Small intestine (tissue), 7 donors: ENCODE measurements at regions not wholly inside any gene's neighbourhood (a gene's known extent, or its start where the extent isn't known, plus 50 kb on each side); places are given as distances from the start of the nearest gene placed in this dataset.
"Not testable (repeated sequence)": the region's sequence is repeated elsewhere in the genome, so short reads cannot be mapped to it uniquely, and the experiment has no call there.

Experiments used
- DNase-seq, 2 donors: peaks; one replicate each; pipeline versions ENCODE4 v3.0.0 to v3.0.0-alpha.2; 2013
- FAIRE-seq: peaks from 2 replicates; lab custom pipeline; 2012; peaks lifted over from hg19 to GRCh38; lab: Jason Lieb, UNC
- H3K27ac ChIP-seq, 3 donors: one replicate each; pipeline ENCODE4 v1.5.1; 2013; ENCODE audit warnings: low read length in 2 of 3, mild to moderate bottlenecking in 2 of 3, control low read depth in 1 of 3, inconsistent platforms in 1 of 3, low read depth in 1 of 3, moderate library complexity in 1 of 3
- H3K27me3 ChIP-seq, 3 donors: one replicate each; pipeline ENCODE4 v1.6.1; 2013; ENCODE audit warnings: low read length in 3 of 3, inconsistent platforms in 1 of 3; ENCODE audit not compliant: control insufficient read depth in 3 of 3, insufficient read depth in 3 of 3
- H3K36me3 ChIP-seq, 3 donors: one replicate each; pipeline ENCODE4 v1.6.1; 2013; ENCODE audit warnings: low read length in 3 of 3, inconsistent platforms in 1 of 3, low read depth in 1 of 3, mild to moderate bottlenecking in 1 of 3, moderate library complexity in 1 of 3; ENCODE audit not compliant: control insufficient read depth in 3 of 3, insufficient read depth in 2 of 3
- H3K4me1 ChIP-seq, 3 donors: one replicate each; pipeline ENCODE4 v1.6.1; 2013; ENCODE audit warnings: low read length in 2 of 3, inconsistent platforms in 1 of 3, low read depth in 1 of 3, mild to moderate bottlenecking in 1 of 3, moderate library complexity in 1 of 3; ENCODE audit not compliant: control insufficient read depth in 3 of 3, insufficient read depth in 2 of 3
- H3K4me3 ChIP-seq, 3 donors: one replicate each; pipeline ENCODE4 v1.5.1; 2013; ENCODE audit warnings: low read length in 3 of 3, control low read depth in 1 of 3, inconsistent platforms in 1 of 3, low read depth in 1 of 3, mild to moderate bottlenecking in 1 of 3, moderate library complexity in 1 of 3
- H3K9me3 ChIP-seq, 2 donors: one replicate each; pipeline ENCODE4 v1.6.1; 2013; ENCODE audit warnings: low read depth in 1 of 2, low read length in 1 of 2; ENCODE audit not compliant: control insufficient read depth in 2 of 2, insufficient read depth in 1 of 2
- WGBS, 3 donors: extraction: QIAGEN DNeasy Blood & Tissue Kit; methylation state at CpG; one replicate each; pipeline ENCODE4 v1.1.7; 2013; 5-methylcytosine and 5-hydroxymethylcytosine counted together
- donor health status: healthy with polysubstance abuse.
- donor health status: control.
- donor health status: control.
- donor health status: Bipolar disorder and iron deficiency.
- donor health status: healthy.

- FAIRE-seq = no peak
- Histone ChIP-seq H3K9me3 (no peaks in the 10 kb centered on the region), H3K4me3 (no peak overlapping the region), H3K27me3 (no peaks in the 10 kb centered on the region), H3K4me1 (peaks cover 0 to 5% (median 0%) of the 10 kb centered on the region in 3 donors), H3K27ac (no peak overlapping the region), H3K36me3 (no peaks in the 10 kb centered on the region)
- 92 to 95% (median 94%) methylated on average over 9 of the region's 9 CpGs for WGBS, 3 donors
- no peak for DNase-seq
These were observed 97.2 kb downstream of the KDR start for GRCh38 chr4:55028196-55028595.

GRCh38 chr4:55027596-55027995 is 97.8 kb downstream of the KDR start:
- Histone ChIP-seq H3K4me3 (no peak overlapping the region), H3K36me3 (no peaks in the 10 kb centered on the region), H3K27ac (no peak overlapping the region), H3K4me1 (peaks cover 0 to 5% (median 0%) of the 10 kb centered on the region in 3 donors), H3K27me3 (no peaks in the 10 kb centered on the region), H3K9me3 (no peaks in the 10 kb centered on the region)
- DNase-seq = no peak
- no peak for FAIRE-seq
- 84 to 93% (median 89%) methylated on average over 2 of the region's 2 CpGs for WGBS, 3 donors

- not testable (repeated sequence) for H3K27ac ChIP-seq, DNase-seq, H3K36me3 ChIP-seq, H3K27me3 ChIP-seq, H3K4me1 ChIP-seq, FAIRE-seq, H3K9me3 ChIP-seq, H3K4me3 ChIP-seq
- whole genome bisulfite sequencing, 3 donors = 67 to 76% (median 72%) methylated on average over 6 of the region's 6 CpGs
These were observed 99.9 kb downstream of the KDR start for GRCh38 chr4:55025456-55025855.

GRCh38 chr4:55023030-55023429 is 102.4 kb downstream of the KDR start:
- no peak for DNase-seq
- no peaks in the 10 kb centered on the region for H3K9me3 ChIP-seq
- FAIRE-seq = no peak
- 94 to 97% (median 94%) methylated on average over 2 of the region's 2 CpGs for WGBS, 3 donors
- no peaks in the 10 kb centered on the region for H3K36me3 ChIP-seq
- H3K4me1 ChIP-seq = no peaks in the 10 kb centered on the region
- no peaks in the 10 kb centered on the region for H3K27me3 ChIP-seq
- no peak overlapping the region for H3K4me3 ChIP-seq
- no peak overlapping the region for H3K27ac ChIP-seq

GRCh38 chr4:55021214-55021613 is 104.2 kb downstream of the KDR start:
- H3K36me3 ChIP-seq = no peaks in the 10 kb centered on the region
- FAIRE-seq (no peak), DNase-seq (no peak)
- WGBS, 3 donors = 63 to 90% (median 86%) methylated on average over 1 of the region's 1 CpG
- no peaks in the 10 kb centered on the region for H3K27me3 ChIP-seq
- no peak overlapping the region for H3K27ac ChIP-seq
- H3K9me3 ChIP-seq = no peaks in the 10 kb centered on the region
- H3K4me3 ChIP-seq = no peak overlapping the region
- no peaks in the 10 kb centered on the region for H3K4me1 ChIP-seq

GRCh38 chr4:55020131-55020530 is 105.3 kb downstream of the KDR start:
- no peak for DNase-seq
- Histone ChIP-seq H3K36me3 (no peaks in the 10 kb centered on the region), H3K27ac (no peak overlapping the region), H3K27me3 (no peaks in the 10 kb centered on the region), H3K4me1 (no peaks in the 10 kb centered on the region), H3K9me3 (no peaks in the 10 kb centered on the region), H3K4me3 (no peak overlapping the region)
- FAIRE-seq = no peak
- 78 to 84% (median 82%) methylated on average over 2 of the region's 2 CpGs for WGBS, 3 donors

- H3K36me3 ChIP-seq = no peaks in the 10 kb centered on the region
- DNase-seq = no peak
- no peaks in the 10 kb centered on the region for H3K9me3 ChIP-seq
- H3K4me1 ChIP-seq = no peaks in the 10 kb centered on the region
- 44 to 60% (median 59%) methylated on average over 2 of the region's 2 CpGs for WGBS, 3 donors
- no peak overlapping the region for H3K27ac ChIP-seq
- FAIRE-seq = no peak
- no peak overlapping the region for H3K4me3 ChIP-seq
- H3K27me3 ChIP-seq = no peaks in the 10 kb centered on the region
These were observed 106.4 kb downstream of the KDR start for GRCh38 chr4:55018978-55019377.

- DNase-seq = no peak
- FAIRE-seq = no peak
- H3K36me3 ChIP-seq = no peaks in the 10 kb centered on the region
- no peak overlapping the region for H3K4me3 ChIP-seq
- no peaks in the 10 kb centered on the region for H3K9me3 ChIP-seq
- WGBS, 3 donors = 69 to 74% (median 70%) methylated on average over 2 of the region's 2 CpGs
- H3K4me1 ChIP-seq = no peaks in the 10 kb centered on the region
- H3K27ac ChIP-seq = no peak overlapping the region
- H3K27me3 ChIP-seq = no peaks in the 10 kb centered on the region
These were observed 106.9 kb downstream of the KDR start for GRCh38 chr4:55018521-55018920.

GRCh38 chr4:55017406-55017805 is 108.0 kb downstream of the KDR start:
- Histone ChIP-seq H3K27ac (no peak overlapping the region), H3K36me3 (no peaks in the 10 kb centered on the region), H3K9me3 (no peaks in the 10 kb centered on the region), H3K4me3 (no peak overlapping the region), H3K4me1 (peaks cover 0 to 2% (median 2%) of the 10 kb centered on the region in 3 donors), H3K27me3 (no peaks in the 10 kb centered on the region)
- FAIRE-seq (no peak), DNase-seq (no peak)
- 84 to 86% (median 85%) methylated on average over 4 of the region's 4 CpGs for whole genome bisulfite sequencing, 3 donors
